OCI-LY1 (cell line): ENCODE measurements at regions not wholly inside any gene's neighbourhood (a gene's known extent, or its start where the extent isn't known, plus 50 kb on each side); places are given as distances from the start of the nearest gene placed in this dataset.
"Not testable (repeated sequence)": the region's sequence is repeated elsewhere in the genome, so short reads cannot be mapped to it uniquely, and the experiment has no call there.

Experiments used
- H2AFZ ChIP-seq: fragments of 200-600 bp; sonication (generic), shearing (Covaris generic); 2 replicates; pipeline ENCODE4 v1.6.0; 2014; ENCODE audit warnings: antibody characterized with exemption, mild to moderate bottlenecking, low read length
- H3F3A ChIP-seq: fragments of 200-600 bp; sonication (generic), shearing (Covaris generic); 2 replicates; pipeline ENCODE4 v1.6.0; 2014; ENCODE audit warnings: mild to moderate bottlenecking, antibody characterized with exemption, low read length, moderate library complexity; ENCODE audit not compliant: insufficient read depth
- H3K27ac ChIP-seq: fragments of 200-600 bp; sonication (generic); 2 replicates; pipeline ENCODE4 v1.5.1; 2014; ENCODE audit warnings: low read length, mixed run types, mild to moderate bottlenecking, low read depth; ENCODE audit not compliant: poor library complexity, severe bottlenecking
- H3K27me3 ChIP-seq: fragments of 200-600 bp; sonication (generic); 2 replicates; pipeline ENCODE4 v1.6.0; 2014; ENCODE audit warnings: antibody characterized with exemption, mild to moderate bottlenecking, low read length, moderate library complexity; ENCODE audit not compliant: insufficient read depth
- H3K36me3 ChIP-seq: fragments of 200-600 bp; sonication (generic); 2 replicates; pipeline ENCODE4 v1.6.1; 2014; ENCODE audit warnings: mild to moderate bottlenecking, antibody characterized with exemption, low read length, moderate library complexity, mixed read lengths; ENCODE audit not compliant: insufficient read depth
- H3K4me1 ChIP-seq: fragments of 200-600 bp; sonication (generic); 2 replicates; pipeline ENCODE4 v1.5.1; 2014; ENCODE audit warnings: mild to moderate bottlenecking, low read length, moderate library complexity; ENCODE audit not compliant: insufficient read depth, severe bottlenecking
- H3K4me2 ChIP-seq: fragments of 200-600 bp; sonication (generic), shearing (Covaris generic); 2 replicates; pipeline ENCODE4 v1.6.1; 2014; ENCODE audit warnings: low read length
- H3K4me3 ChIP-seq: fragments of 200-600 bp; sonication (generic); 2 replicates; pipeline ENCODE4 v1.5.1; 2014; ENCODE audit warnings: low read length, low read depth, mild to moderate bottlenecking, mixed read lengths; ENCODE audit not compliant: poor library complexity, severe bottlenecking
- H3K79me2 ChIP-seq: fragments of 200-600 bp; shearing (Covaris generic); 2 replicates; pipeline ENCODE4 v1.6.1; 2016; ENCODE audit warnings: mixed run types, low read length, mixed read lengths; ENCODE audit not compliant: insufficient read depth
- H3K9ac ChIP-seq: fragments of 200-600 bp; sonication (generic), shearing (Covaris generic); 2 replicates; pipeline ENCODE4 v1.6.1; 2014; ENCODE audit warnings: mild to moderate bottlenecking, low read length, mixed read lengths
- H3K9me2 ChIP-seq: fragments of 200-600 bp; sonication (generic), shearing (Covaris generic); 2 replicates; pipeline ENCODE4 v1.6.1; 2014; ENCODE audit warnings: low read depth, mild to moderate bottlenecking, low read length, mixed read lengths
- H3K9me3 ChIP-seq: fragments of 200-600 bp; shearing (Covaris generic); 2 replicates; pipeline ENCODE4 v1.6.1; 2014; ENCODE audit warnings: low read length, mixed read lengths
- H4K20me1 ChIP-seq: fragments of 200-600 bp; sonication (generic), shearing (Covaris generic); 2 replicates; pipeline ENCODE4 v1.6.0; 2016; ENCODE audit warnings: mild to moderate bottlenecking, low read length; ENCODE audit not compliant: insufficient read depth

DNA sequence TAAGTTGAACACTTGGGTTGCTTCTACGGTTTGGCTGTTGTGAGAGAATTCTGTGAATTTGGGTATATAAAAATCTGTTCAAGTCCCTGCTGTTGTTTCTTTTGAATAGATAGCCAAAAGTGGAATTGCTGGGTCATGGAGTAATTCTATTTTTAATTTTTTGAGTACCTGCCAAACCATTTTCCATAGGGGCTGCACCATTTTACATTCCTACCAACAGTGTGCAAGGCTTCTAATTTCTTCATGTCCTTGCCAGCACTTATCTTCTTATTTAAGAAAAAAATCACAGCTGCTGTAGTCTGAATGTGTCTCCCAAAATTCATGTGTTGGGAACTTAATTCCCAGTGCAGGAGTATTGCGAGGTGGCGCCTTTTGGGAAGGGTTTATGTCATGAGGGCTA is 75.1 kb upstream of the NUTM2F start:
- H3K79me2 ChIP-seq = peaks cover 23% of the 10 kb centered on the region
- H3K36me3 ChIP-seq, H3K4me1 ChIP-seq, H3K27ac ChIP-seq, H3K9me2 ChIP-seq, H3K27me3 ChIP-seq, H3K9ac ChIP-seq, H2AFZ ChIP-seq, H3K9me3 ChIP-seq, H4K20me1 ChIP-seq, H3F3A ChIP-seq, H3K4me3 ChIP-seq, H3K4me2 ChIP-seq: not testable (repeated sequence)

DNA sequence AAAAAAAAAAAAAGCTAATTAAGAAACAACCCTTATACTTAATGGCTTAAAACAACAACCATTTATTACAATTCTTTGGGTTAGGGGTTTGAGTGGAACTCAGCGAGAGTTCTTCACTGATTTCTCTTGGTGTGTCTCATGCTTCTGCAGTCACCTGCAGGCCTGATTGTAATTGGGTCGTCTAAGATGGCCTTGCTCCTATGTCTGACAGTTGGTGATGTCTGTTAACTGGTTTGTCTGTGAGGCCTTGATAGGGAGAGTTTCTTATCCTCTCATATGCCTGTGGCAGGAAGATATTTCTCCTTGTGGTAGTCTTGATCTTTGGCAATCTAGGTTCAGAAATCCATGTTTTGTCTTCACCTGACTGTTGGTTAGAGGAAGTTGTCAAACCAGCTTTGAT is 85.2 kb upstream of the NUTM2F start:
- not testable (repeated sequence) for H3K4me2 ChIP-seq, H3K4me3 ChIP-seq, H3K9me3 ChIP-seq, H3K27ac ChIP-seq, H3K27me3 ChIP-seq, H3K36me3 ChIP-seq, H3K9ac ChIP-seq, H4K20me1 ChIP-seq, H3F3A ChIP-seq, H2AFZ ChIP-seq, H3K4me1 ChIP-seq, H3K9me2 ChIP-seq
- H3K79me2 ChIP-seq = peaks cover 16% of the 10 kb centered on the region

DNA sequence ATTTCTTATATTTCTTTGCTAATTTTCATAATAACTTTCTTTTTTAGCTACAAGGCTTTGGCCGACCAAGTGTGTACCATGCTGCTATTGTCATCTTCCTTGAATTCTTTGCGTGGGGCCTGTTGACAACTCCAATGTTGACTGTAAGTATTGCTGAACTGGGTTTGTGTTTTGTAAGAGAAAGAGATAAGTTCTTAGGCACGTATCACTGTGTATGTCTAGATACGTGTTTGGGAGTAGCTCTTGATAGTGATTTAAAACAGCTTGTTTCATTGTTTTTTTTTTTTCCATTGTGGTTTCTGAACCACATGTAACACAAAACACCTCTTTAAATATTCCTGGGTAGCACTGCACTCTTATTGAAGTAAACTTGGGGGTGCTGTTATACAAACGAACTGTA is 86.7 kb upstream of the NUTM2F start:
- not testable (repeated sequence) for H3K9ac ChIP-seq, H4K20me1 ChIP-seq, H3K36me3 ChIP-seq, H3K4me1 ChIP-seq, H3K4me2 ChIP-seq, H3K4me3 ChIP-seq, H3K27me3 ChIP-seq, H3F3A ChIP-seq, H2AFZ ChIP-seq, H3K9me2 ChIP-seq, H3K27ac ChIP-seq, H3K9me3 ChIP-seq
- H3K79me2 ChIP-seq = peaks cover 11% of the 10 kb centered on the region; the same call in 1 of the 2 replicates

DNA sequence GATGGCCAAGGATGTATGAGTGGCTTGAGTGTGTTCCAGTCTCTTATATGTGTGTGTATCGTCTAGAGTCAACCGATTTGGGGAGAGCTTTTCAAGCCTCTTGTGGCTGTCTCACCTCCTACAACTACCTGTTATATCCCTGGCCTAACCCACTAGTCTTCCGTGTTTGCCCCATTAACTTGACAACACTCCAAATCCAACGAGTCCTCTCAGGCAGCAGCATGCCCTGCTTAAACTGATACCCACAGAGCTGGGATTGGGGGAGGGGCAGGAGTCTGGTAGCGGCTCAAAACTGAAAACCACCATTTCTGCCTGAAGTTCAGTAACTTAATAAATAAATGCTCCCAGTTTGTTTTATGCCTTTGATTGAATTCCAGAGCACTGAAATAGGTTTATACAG is 91.7 kb upstream of the NUTM2F start:
- not testable (repeated sequence) for H3K9me3 ChIP-seq, H3K27ac ChIP-seq, H3K79me2 ChIP-seq

DNA sequence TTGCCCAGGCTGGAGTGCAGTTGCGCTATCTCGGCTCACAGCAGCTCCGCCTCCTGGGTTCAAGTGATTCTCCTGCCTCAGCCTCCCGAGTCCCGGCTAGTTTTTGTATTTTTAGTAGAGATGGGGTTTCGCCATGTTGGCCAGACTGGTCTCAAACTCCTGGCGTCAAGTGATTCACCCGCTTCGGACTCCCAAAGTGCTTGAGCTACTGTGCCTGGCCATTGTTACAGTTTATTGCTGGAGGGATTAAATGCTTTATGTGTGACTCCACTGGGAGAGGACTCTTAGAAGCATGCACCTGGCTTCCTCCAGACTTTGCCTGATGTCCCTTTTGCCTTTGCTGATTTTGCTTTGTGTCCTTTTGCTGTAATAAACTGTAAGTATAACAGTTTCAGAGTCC is 93.5 kb upstream of the NUTM2F start:
- not testable (repeated sequence) for H3K79me2 ChIP-seq, H2AFZ ChIP-seq, H3K27me3 ChIP-seq, H3K4me3 ChIP-seq, H3K9me2 ChIP-seq, H3K36me3 ChIP-seq, H3K4me2 ChIP-seq, H4K20me1 ChIP-seq, H3K9ac ChIP-seq, H3K4me1 ChIP-seq, H3K9me3 ChIP-seq, H3F3A ChIP-seq, H3K27ac ChIP-seq

More for the DNA sequence above, 91.7 kb upstream of the NUTM2F start:
- not testable (repeated sequence) for H2AFZ ChIP-seq, H3K36me3 ChIP-seq, H3K9me2 ChIP-seq, H3K27me3 ChIP-seq, H3K9ac ChIP-seq, H4K20me1 ChIP-seq, H3K4me2 ChIP-seq, H3K4me3 ChIP-seq, H3K4me1 ChIP-seq, H3F3A ChIP-seq

DNA sequence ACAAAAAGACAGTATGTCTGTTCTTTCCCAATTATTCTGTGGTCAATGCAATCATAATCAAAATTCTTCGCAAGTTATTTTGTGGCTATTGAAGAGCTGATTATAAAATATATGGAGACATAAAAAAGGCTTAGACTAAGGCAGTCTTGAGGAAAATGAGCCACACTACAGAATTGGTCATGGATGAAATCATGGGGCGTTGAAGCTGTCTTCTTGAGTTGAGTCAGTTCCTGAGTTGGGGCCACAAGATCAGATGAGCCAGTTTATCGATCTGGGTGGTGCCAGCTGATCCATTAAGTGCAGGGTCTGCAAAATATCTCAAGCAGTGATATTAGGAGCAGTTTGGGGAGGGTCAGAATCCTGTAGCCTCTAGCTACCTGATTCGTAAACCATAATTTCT is 96.9 kb upstream of the NUTM2F start:
- not testable (repeated sequence) for H3K36me3 ChIP-seq, H3K9ac ChIP-seq

DNA sequence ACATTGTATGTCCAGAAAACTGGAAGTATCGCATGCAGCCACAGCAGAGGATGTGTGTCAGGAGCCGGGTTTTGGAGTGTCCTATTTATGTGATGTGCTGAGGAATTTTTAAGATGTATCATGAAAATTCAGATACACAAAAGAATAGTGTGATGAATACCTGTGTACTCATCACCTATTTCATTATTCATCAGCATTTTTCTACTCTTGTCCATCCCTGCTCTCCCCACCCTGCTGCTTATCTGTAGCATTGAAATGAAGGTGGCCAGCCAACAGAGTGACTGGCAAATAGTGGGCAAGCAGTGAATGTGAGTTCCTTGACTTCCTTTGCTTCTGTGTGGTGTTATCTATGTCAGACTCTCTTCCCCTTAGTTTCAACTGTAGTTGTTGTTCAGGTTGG is 108.7 kb upstream of the NUTM2F start:
- not testable (repeated sequence) for H3K4me3 ChIP-seq, H3K79me2 ChIP-seq, H3K4me2 ChIP-seq, H4K20me1 ChIP-seq, H3K9me3 ChIP-seq, H3F3A ChIP-seq, H3K27me3 ChIP-seq, H3K9ac ChIP-seq, H3K4me1 ChIP-seq, H2AFZ ChIP-seq, H3K27ac ChIP-seq, H3K9me2 ChIP-seq
- H3K36me3 ChIP-seq = peaks cover 24% of the 10 kb centered on the region

More for the DNA sequence above, 96.9 kb upstream of the NUTM2F start:
- H3K4me3 ChIP-seq, H3K4me2 ChIP-seq, H3K9me2 ChIP-seq, H3K4me1 ChIP-seq, H4K20me1 ChIP-seq, H3K27me3 ChIP-seq, H3K27ac ChIP-seq, H3K79me2 ChIP-seq, H3K9me3 ChIP-seq, H3F3A ChIP-seq, H2AFZ ChIP-seq: not testable (repeated sequence)

DNA sequence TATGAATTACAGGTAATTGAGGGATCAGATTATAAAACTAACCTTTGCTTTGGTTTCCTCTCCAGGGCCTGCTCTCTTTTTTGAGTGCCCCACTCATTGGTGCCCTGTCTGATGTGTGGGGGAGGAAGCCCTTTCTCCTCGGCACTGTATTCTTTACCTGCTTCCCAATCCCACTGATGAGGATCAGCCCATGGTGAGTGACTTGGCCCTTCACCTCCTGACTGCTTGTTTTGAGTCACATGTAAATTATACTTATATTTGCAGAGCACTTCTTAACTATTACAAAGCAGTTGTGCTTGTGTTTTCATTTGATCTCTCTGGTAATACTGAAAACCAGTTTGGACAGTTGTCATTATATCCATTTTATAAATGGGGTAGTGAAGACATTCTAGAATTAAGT is 109.9 kb upstream of the NUTM2F start:
- not testable (repeated sequence) for H3K27ac ChIP-seq, H3K27me3 ChIP-seq, H3K4me2 ChIP-seq, H3K4me3 ChIP-seq, H3K79me2 ChIP-seq, H3F3A ChIP-seq, H2AFZ ChIP-seq, H3K9me3 ChIP-seq, H3K9ac ChIP-seq, H3K9me2 ChIP-seq, H4K20me1 ChIP-seq, H3K4me1 ChIP-seq
- H3K36me3 ChIP-seq = peaks cover 35% of the 10 kb centered on the region
